Tibial artery (tissue), 4 donors: ENCODE measurements at regions not wholly inside any gene's neighbourhood (a gene's known extent, or its start where the extent isn't known, plus 50 kb on each side); places are given as distances from the start of the nearest gene placed in this dataset.

Experiments
- DNase-seq, 2 donors: peaks; one replicate each; pipeline ENCODE4 v3.0.0-alpha.2; 2019
- H3K27ac ChIP-seq, 2 donors: fragments of 200-600 bp; sonication (generic) in 1 of 2; 1 replicate in 1 of 2; 2 replicates in 1 of 2; pipeline ENCODE4 v1.5.1; 2018 to 2019; ENCODE audit warnings: mild to moderate bottlenecking in 1 of 2
- H3K27me3 ChIP-seq, 2 donors: fragments of 200-600 bp; sonication (generic) in 1 of 2; one replicate each; pipeline versions ENCODE4 v1.5.1 to v1.6.0; 2016 to 2019
- H3K36me3 ChIP-seq, 3 donors: fragments of 200-600 bp; sonication (generic) in 2 of 3; one replicate each; pipeline ENCODE4 v1.5.1; 2016 to 2019; ENCODE audit warnings: mild to moderate bottlenecking in 2 of 3
- H3K4me1 ChIP-seq, 4 donors: fragments of 200-600 bp; sonication (generic) in 2 of 4; 1 replicate in 3 of 4; 2 replicates in 1 of 4; pipeline ENCODE4 v1.5.1; 2016 to 2019
- H3K4me3 ChIP-seq, 2 donors: fragments of 200-600 bp; sonication (generic) in 1 of 2; 1 replicate in 1 of 2; 2 replicates in 1 of 2; pipeline ENCODE4 v1.5.1; 2018 to 2019; ENCODE audit warnings: mild to moderate bottlenecking in 2 of 2
- H3K9me3 ChIP-seq, 3 donors: fragments of 200-600 bp; sonication (generic) in 1 of 3; one replicate each; pipeline ENCODE4 v1.5.1; 2016 to 2019
- intact Hi-C: fragments of 100-400 bp; cut with DNase I; formaldehyde crosslinking; loops from one replicate; pipeline ENCODE4 v1.15.0; 2023; ENCODE audit warnings: low total_unique reads
- TF ChIP-seq, protein P1 (sequence below), 2 experiments: fragments of 200-600 bp in 1 of 2; fragments of 450-650 bp in 1 of 2; IDR thresholded peaks; one replicate each; pipeline ENCODE4 v1.5.1; 2017 to 2019; ENCODE audit warnings: antibody characterized with exemption in 2 of 2, mild to moderate bottlenecking in 1 of 2, moderate library complexity in 1 of 2

- no peak for DNase-seq
- no peaks in the 10 kb centered on the region for H3K4me1 ChIP-seq
- intact Hi-C loops = no loop called here
- H3K27me3 ChIP-seq = no peaks in the 10 kb centered on the region
- TF ChIP-seq, protein P1, sequence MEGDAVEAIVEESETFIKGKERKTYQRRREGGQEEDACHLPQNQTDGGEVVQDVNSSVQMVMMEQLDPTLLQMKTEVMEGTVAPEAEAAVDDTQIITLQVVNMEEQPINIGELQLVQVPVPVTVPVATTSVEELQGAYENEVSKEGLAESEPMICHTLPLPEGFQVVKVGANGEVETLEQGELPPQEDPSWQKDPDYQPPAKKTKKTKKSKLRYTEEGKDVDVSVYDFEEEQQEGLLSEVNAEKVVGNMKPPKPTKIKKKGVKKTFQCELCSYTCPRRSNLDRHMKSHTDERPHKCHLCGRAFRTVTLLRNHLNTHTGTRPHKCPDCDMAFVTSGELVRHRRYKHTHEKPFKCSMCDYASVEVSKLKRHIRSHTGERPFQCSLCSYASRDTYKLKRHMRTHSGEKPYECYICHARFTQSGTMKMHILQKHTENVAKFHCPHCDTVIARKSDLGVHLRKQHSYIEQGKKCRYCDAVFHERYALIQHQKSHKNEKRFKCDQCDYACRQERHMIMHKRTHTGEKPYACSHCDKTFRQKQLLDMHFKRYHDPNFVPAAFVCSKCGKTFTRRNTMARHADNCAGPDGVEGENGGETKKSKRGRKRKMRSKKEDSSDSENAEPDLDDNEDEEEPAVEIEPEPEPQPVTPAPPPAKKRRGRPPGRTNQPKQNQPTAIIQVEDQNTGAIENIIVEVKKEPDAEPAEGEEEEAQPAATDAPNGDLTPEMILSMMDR (IDR thresholded peaks at IDR 0.05) = no peak
- H3K9me3 ChIP-seq = no peaks in the 10 kb centered on the region
- H3K27ac ChIP-seq = no peak overlapping the region
- H3K4me3 ChIP-seq = no peak overlapping the region
- no peaks in the 10 kb centered on the region for H3K36me3 ChIP-seq
Measured at GRCh38 chr9:31355159-31355882, 1029.1 kb upstream of the ACO1 start.

DNA sequence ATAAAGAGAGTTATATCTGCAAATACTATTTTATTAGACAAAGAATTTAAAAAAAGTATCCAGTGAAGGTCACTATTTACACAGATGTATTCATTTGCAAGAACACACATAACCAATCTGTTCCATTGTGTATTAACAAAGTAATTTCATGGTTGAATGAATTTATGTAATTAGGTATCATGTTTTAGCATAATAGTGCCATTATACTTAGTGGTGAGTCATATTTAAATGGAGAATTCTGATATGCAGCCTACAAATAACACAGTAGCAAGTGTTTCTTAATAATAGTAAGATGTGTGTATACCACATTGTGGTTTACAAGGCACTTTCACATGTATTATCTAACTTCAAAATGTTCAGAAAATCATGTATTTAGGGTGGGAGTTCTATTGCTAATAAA lies 1028.5 kb upstream of the ACO1 start:
- no peak overlapping the region for H3K4me3 ChIP-seq
- intact Hi-C loops = no loop called here
- TF ChIP-seq, protein P1 (IDR thresholded peaks at IDR 0.05) = no peak
- H3K4me1 ChIP-seq = no peaks in the 10 kb centered on the region
- H3K27me3 ChIP-seq = no peaks in the 10 kb centered on the region
- no peaks in the 10 kb centered on the region for H3K36me3 ChIP-seq
- no peaks in the 10 kb centered on the region for H3K9me3 ChIP-seq
- no peak for DNase-seq
- H3K27ac ChIP-seq = no peak overlapping the region

- no peaks in the 10 kb centered on the region for H3K36me3 ChIP-seq
- no peak overlapping the region for H3K4me3 ChIP-seq
- TF ChIP-seq, protein P1 (IDR thresholded peaks at IDR 0.05) = no peak
- H3K4me1 ChIP-seq = no peaks in the 10 kb centered on the region
- H3K27ac ChIP-seq = no peak overlapping the region
- no peaks in the 10 kb centered on the region for H3K9me3 ChIP-seq
- H3K27me3 ChIP-seq = no peaks in the 10 kb centered on the region
- DNase-seq = no peak
- intact Hi-C loops = no loop called here
Measured at GRCh38 chr9:31359071-31359470, 1025.4 kb upstream of the ACO1 start.

- no peaks in the 10 kb centered on the region for H3K27me3 ChIP-seq
- no peaks in the 10 kb centered on the region for H3K4me1 ChIP-seq
- TF ChIP-seq, protein P1 (IDR thresholded peaks at IDR 0.05) = no peak
- H3K4me3 ChIP-seq = no peak overlapping the region
- no peak overlapping the region for H3K27ac ChIP-seq
- DNase-seq = no peak
- H3K9me3 ChIP-seq = no peaks in the 10 kb centered on the region
- intact Hi-C loops = no loop called here
- no peaks in the 10 kb centered on the region for H3K36me3 ChIP-seq
Measured at GRCh38 chr9:31364171-31364570, 1020.3 kb upstream of the ACO1 start.

GRCh38 chr9:31372799-31373587 lies 1011.5 kb upstream of the ACO1 start:
- Histone ChIP-seq H3K9me3 (no peaks in the 10 kb centered on the region), H3K4me3 (no peak overlapping the region), H3K4me1 (no peaks in the 10 kb centered on the region), H3K27me3 (no peaks in the 10 kb centered on the region), H3K27ac (no peak overlapping the region), H3K36me3 (no peaks in the 10 kb centered on the region)
- intact Hi-C loops = no loop called here
- TF ChIP-seq, protein P1 (IDR thresholded peaks at IDR 0.05) = no peak
- no peak for DNase-seq
